ENCODE measurements at regions not wholly inside any gene's neighbourhood (a gene's known extent, or its start where the extent isn't known, plus 50 kb on each side); places are given as distances from the start of the nearest gene placed in this dataset.

DNA sequence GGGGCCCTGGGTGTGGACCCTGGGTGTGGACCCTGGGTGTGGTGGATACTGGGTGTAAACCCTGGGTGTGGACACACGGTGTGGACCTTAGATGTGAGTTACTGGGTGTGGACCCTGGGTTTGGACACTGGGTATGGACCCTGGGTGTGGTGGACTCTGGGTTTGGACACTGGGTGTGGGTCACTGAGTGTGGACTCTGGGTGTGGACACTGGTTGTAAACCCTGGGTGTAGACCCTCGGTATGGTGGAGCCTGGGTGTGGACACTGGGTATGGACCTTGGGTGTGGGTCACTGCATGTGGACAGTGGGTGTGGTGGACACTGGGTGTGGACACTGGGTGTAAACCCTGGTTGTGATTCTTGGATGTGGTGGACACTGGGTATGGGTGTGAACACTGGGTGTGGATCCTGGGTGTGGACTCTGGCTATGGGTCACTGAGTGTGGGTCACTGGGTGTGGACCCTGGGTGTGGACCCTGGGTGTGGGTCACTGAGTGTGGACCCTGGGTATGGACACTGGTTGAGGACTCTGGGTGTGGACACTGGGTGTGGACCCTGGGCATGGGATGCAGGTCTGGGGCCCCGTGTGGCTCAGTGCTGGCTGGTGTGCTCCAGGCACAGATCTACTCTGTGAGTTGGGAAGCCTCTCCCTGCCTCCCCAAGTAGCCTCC, 356.2 kb downstream of the GLRX3 start:
- DNase-seq (ENCODE audit: extremely low read depth in 1 of 11, low read depth in 9 of 11, low spot score in 4 of 11) = no peak

DNA sequence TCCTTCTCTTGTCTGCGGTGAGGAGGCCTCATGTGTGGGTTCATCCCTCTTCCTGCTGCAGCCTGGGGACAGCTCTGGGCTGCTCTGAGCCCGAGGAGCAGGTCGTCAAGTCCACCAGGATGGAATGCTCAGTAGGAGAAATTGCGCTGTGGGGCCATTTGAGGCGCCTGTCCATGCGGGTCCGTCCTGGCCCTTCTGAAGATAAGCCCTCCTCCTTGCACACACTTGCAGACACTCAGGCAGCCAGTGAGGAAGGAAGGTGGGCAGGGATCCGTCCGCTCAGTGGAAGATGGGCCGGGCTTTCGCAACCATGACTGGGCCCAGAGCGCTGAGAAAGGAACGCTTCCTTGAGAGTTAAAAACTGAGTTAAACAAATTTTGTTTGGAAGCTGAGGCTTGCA, 356.8 kb downstream of the GLRX3 start:
- DNase-seq (ENCODE audit: extremely low read depth in 1 of 11, low read depth in 9 of 11, low spot score in 4 of 11) = no peak

DNA sequence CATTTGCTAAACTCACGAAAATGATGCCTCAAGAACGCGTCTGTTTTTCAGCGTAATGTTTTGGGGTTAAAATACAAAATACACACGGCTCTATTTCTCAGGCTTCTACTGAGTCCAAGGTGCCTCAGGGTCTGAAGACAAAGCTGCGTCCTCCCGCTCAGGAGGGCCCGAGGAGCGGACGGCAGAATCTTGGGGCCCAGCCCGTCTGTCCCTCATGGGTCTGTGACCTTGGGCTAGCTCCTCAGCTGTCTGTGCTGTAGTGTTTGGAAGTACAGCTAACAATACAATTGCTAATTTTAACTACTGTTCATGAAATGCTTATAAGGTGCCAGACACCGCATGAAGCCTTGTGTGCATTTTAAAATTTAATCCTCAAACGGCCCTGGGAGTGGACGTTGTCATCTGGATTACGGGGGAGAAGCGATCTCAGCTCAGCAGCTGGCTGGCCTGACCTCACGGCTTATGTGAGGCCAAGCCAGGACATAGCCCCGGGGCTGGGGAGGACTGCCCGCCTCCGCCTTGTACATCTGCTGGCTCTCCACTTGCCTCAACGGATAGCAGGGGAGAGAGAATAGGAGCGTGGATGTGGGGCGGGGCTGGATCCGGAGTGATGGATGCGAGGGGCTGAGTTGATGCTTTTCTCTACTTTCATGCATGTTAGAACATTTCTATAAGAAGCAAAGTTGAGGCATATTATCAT, 357.4 kb downstream of the GLRX3 start:
- DNase-seq (ENCODE audit: extremely low read depth in 1 of 11, low read depth in 9 of 11, low spot score in 4 of 11) = no peak

DNA sequence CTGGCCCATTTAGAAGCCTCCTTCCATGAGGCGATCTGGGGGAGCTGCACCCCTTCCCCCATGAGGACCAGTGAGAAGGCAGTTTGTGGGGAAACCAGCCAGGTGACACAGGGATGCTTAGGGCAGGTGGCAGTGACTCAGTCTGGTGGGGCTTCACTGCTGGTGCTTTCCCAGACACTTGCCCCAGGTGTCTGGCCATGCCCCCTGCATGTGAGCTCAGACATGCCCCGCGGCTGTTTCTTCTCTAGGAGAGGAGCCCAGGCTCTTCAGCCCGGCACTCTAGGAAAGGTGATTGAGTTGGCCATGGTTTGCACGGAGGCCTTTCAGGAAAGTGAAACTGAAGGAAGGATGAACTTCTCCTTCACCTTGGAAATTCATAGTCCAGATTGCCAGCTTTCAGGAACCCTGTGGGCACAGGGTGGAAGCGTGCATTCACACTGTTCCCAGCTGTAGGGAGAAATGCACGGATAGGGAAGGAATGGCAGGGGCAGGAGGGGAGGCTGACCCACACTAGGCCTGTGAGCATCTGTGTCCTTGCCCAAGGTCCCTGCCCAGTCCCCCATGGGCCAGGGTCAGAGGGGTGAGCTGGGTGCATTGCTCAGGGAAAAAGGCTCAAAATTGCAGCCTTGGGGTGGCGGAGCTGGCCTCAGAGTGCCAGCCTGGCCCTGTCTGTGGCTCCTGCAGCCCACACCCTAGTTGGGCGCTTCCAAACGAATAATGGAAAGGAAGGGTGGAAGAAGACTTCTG, 359.1 kb downstream of the GLRX3 start:
- no peak for DNase-seq (ENCODE audit: extremely low read depth in 1 of 11, low read depth in 9 of 11, low spot score in 4 of 11)

DNA sequence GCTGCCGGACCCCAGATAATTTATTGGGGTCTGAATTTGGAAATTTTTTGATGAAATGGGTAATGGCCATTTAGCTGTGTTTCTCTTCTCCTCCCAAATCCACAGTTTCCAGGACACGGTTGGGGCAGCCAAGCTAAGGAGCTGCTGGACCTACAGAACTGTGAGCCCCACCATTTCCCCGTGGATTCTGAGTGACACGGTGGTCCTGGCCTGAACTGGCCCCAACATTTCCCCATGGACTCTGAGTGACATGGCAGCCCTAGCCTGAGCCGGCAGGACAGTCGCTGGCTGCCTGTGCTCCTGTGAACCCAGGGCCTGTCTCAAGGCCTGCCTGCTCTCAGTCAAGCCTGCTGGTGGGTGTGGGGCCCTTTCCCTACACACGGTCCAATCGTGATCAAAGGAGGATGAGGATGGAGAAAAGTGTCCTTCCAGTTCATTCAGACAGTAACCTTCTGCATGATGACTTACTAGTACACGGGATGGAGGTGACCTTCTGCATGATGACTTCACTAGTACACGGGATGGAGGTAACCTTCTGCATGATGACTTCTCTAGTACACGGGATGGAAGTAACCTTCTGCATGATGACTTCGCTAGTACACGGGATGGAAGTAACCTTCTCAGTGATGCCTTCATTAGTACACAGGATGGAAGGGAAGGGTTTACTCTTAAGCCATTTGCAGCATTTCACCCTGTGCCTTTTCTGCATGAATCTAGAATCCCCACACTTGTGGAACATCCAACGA, 359.9 kb downstream of the GLRX3 start:
- DNase-seq (ENCODE audit: extremely low read depth in 1 of 11, low read depth in 9 of 11, low spot score in 4 of 11) = no peak

DNA sequence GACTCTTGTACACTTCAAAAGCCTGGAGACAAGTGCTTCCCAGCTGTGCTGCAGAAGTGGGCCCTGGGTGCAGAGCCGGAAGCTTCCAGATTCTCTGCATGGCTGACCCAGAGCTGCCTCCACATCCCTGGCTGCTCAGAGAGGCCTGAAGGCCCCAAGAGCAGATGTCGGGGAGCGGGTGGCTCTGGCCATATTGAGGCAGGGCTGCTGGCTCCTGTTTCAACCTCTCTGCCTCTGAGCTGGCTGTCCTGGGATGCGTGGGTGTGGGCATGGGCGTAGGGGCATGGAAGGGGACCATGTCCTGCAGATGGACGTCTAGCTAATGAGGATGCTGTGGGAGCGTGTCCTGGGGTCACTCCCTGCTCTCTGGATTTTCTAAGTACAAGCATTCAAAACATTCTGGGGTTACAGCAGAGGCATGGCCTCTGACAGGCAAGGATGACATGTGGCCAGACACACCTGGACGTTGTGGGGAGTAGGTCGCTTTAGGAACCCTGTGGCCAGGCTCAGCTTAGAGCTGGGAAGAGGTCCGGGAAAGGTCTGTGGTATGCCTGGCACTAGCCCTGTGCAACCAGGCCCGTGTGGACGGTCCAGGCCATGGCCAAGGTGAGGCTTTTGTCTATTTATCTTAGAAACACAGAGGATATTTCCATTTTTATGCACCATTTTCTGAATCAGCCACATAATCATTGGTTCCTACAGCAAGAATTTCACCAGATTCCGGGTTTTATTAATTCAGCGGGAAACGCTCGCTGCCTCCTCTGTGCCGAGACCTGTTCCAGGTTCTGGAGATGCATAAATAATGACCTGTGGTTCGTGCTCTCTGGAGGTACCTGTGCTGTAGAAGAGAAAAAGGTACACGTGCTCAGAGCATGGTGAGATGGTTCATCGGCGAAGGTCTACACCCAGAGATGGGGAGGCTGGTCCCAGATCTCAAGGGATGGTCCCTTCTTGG, 361.1 kb downstream of the GLRX3 start:
- no peak for DNase-seq (ENCODE audit: extremely low read depth in 1 of 11, low read depth in 9 of 11, low spot score in 4 of 11)

DNA sequence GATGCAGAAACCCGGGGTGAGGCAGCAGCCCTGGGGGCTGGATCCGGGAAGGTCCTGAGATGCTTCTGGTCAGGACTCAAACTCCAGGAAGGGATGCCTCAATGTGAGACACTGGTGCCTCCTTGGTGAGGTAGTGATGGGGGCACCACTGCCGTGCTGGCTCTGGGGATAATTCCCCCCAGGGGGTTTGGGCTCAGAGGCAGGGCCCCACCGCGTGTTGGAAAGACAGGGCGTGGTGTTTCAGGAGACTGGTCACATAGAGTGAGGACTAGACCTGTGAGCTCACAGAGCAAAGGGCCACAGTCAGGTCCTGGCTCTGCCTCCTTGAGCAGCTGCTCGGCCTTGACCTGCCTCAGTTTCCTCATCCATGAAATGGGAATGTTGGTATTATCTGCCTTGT, 361.9 kb downstream of the GLRX3 start:
- DNase-seq (ENCODE audit: extremely low read depth in 1 of 11, low read depth in 9 of 11, low spot score in 4 of 11) = no peak

DNA sequence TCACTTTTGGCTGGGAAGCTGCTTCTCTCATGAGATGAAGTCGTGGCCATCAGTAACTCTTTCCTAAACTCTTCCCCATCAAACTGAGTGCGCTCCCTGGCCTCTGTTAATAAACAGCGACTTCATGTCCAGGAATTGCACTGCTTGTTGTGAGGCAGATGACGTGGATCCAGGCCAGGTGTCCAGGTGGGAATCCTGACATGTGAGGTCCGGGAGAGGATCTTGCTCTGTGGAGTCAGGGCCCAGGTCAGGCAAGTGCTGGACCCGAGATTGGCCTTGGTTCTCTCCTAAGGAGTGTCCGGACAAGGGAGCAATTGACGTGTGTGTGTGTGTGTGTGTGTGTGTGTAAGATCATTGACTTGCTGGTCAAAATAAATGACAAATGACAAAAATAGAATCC, 362.7 kb downstream of the GLRX3 start:
- DNase-seq (ENCODE audit: extremely low read depth in 1 of 11, low read depth in 9 of 11, low spot score in 4 of 11) = no peak

DNA sequence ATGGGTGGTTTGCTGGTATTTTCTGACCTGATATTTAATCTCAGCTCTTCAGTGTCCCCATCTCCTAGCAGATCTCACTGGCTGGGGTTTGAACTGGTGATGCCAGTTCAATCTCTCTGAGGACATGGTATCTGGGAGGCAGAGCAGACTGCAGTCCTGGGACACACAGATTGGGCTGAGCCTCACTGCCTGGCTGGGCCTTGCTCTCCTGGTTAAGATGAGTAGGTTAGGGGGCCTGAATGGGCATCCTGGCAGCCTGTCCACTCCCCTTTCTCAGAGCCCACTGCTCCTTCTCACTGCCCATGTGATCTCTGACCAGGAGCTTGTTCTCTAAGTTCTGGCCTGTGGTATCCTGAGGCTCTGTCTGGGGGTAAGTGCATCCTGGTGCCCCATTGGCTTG, 363.4 kb downstream of the GLRX3 start:
- DNase-seq (ENCODE audit: extremely low read depth in 1 of 11, low read depth in 9 of 11, low spot score in 4 of 11) = no peak

DNA sequence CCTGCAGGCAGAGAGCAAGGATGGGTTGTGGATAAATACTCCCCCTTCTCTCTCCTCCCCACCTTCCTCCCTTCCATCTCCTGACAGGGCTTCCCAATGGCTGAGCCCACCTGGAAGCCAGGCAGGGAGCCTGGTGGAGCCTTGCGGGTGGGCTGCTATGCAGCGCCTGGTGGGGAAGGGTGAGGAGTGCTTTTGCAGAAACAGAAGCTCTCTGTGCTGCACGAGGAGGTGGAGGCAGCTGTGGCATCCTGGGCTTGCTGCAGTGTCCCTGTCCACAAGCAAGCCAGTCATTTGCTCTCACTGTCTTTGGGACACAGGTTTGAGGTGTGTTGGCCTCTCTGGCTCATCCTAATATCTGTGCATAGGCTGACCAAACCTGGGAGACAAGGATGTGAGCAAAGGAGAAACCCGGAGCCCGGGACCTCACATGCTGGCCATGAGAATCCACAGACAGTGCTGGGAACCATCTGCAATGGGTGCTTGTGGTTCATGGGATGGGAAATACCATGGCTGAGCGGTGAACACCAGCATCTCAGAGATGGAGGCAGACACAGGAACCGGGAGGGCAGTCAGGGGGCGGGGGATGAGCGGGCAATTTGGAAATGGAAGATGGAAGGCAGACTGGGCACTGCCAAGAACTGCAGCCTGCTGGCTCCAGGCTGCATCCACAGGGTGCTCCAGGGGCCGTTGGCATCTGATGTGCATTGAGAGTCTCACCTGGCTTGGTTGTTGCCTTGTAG, 364.2 kb downstream of the GLRX3 start:
- DNase-seq (ENCODE audit: extremely low read depth in 1 of 11, low read depth in 9 of 11, low spot score in 4 of 11) = no peak

DNA sequence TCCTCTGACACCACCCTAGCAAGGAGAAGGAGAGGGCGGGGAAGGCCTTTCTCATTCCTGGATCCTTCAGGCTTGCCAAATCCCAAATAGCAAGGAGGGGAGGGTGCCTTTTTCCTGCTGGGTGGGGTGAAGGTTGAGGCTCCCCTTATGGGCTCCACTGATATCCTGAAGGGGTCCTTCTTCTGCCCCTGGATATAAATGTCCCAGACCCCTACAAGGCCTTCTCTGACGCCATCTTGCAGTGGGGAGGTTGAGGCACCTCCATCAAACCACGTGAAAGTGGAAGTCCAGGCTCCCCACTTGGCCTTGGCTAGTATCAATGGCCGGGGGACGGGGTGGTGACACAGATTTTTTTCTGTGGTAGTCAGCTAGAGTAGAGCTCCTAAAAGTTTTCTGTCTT, 371.3 kb downstream of the GLRX3 start:
- DNase-seq (ENCODE audit: extremely low read depth in 1 of 11, low read depth in 9 of 11, low spot score in 4 of 11) = no peak

DNA sequence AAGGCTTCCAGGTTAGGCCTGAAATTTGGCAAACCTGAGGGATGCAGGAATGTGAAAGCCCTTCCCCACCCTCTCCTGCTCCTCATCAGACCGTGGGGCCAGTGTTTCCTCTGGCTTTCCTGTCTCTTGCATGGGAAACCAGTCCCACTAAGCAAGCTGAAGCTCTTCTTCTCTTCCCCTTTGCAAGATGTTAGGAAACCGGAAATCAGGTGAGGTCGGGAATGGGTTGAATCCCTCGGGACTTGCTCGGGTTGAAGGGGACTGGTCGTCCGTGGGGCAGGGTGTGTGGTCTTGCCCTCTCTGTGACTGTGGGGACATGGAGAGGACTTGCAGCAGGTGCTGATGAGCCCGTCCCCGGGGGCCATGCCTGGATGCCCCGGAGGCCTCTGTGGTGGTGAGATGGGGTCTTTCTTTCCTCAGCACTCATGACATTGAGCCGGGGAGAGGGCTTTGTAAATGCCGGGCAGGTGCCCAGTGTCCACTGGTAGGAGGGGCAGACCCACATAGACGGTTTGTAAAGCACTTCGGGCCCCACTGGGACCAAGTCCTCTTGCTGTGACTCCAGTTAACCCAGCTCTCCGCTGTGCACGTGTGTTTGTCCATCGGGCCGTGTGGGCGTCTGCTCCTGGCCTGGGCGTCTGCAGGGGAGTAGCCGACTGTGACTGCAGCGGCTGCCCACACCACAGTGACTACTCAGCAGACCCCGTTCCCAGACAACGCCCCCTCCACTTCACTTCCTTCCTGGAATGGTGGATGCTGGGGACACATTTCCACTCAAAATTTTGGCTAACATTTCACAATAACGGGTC, 373.9 kb downstream of the GLRX3 start:
- DNase-seq (ENCODE audit: extremely low read depth in 1 of 11, low read depth in 9 of 11, low spot score in 4 of 11) = no peak

DNA sequence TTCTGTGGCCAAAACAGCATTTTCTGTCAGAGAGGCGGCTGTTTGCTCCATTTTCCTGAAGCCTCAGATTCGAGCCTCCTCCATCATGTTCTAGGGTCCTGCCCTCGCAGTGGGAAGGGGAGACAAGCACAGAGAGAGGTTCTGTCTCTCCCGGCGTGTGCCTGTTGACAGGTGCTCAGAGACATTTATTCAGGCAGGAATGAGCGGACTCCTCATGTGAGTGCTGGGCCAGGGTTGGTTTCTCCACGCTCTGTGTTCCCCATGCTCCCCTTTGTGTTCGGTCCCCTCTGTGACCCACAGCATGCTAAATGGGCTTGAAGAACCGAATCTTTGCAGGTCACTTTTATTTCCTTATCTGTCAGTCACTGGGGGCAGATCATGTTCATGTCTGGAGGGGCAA, 374.6 kb downstream of the GLRX3 start:
- DNase-seq (ENCODE audit: extremely low read depth in 1 of 11, low read depth in 9 of 11, low spot score in 4 of 11) = no peak

DNA sequence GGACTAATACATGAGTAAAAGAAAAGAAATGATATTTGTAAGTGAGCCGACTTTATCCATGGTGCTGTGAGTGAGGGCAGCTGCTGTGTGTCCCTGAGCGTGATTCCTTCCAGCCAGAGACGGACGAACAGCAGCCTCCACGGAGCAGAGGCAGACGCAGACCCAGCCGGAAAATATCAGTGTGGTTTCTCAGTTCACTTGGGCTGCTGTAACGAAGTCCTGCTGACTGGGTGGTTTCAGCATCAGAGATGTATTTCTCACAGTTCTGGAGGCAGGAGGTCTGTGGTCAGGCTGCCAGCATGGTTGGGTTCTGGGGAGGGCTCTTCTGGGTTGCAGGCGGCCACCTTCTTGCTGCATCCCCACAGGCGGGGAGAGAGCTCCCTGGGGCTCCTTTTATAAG, 375.6 kb downstream of the GLRX3 start:
- DNase-seq (ENCODE audit: extremely low read depth in 1 of 11, low read depth in 9 of 11, low spot score in 4 of 11) = peak in 1 of 11 donors; percentile 19

DNA sequence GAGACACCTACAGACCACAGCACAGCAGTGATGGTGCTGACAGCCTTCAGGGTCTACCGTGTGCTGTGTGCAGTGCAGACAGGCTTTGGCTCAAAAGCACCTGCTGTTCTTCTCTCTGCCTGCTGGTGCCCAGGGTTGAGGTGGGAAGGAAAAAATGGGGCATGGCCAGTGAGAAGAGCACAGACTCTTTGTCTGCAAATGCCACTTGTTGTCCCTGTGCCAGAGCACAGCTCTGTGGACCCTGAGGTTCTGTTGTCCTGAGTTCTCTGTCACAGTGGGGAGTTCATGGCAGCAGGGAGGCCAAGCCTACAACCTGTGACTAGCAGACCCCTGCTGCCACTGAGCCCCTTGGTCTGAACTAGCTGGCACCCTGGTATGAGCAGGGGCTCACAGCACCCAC, 376.7 kb downstream of the GLRX3 start:
- DNase-seq (ENCODE audit: extremely low read depth in 1 of 11, low read depth in 9 of 11, low spot score in 4 of 11) = no peak

DNA sequence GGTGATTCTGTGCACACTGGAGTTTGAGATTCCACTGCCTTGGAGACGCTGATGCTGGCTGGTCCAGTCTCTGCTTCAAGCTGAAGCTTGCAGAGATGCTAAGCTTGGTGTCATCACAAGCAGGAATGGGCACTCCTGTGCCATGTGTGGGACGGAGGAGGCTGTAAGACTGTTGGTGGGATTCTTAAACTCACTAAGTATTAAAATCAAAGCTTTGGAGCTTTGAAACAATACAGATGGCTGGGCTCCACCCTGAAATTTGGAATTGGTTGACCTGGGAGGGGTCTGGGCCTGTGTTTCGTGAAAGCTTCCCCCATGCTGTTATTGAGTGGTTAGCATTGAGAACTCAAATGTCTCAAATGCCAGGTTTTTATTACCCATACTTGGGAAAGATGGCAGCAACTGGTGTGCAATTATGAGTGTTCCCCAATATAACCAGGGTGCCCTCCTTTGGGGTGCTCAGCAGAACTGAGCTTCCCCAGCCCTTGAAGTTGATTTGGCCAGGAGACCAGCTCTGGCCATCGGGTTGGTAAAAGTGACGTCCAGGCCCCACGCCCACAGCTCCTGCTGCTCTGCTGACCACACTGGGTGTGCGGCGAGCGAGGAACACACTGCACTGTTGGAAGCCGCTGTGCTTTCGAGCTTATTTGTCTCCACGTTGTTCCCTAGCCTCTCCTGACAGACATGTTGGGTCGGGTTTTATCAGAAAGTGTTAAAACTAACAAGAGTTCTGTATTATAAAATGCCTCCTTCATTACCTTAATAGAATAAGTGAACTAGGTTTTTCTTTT, 377.7 kb downstream of the GLRX3 start:
- no peak for DNase-seq (ENCODE audit: extremely low read depth in 1 of 11, low read depth in 9 of 11, low spot score in 4 of 11)
